ENCODE measurements at regions not wholly inside any gene's neighbourhood (a gene's known extent, or its start where the extent isn't known, plus 50 kb on each side); places are given as distances from the start of the nearest gene placed in this dataset.

DNA sequence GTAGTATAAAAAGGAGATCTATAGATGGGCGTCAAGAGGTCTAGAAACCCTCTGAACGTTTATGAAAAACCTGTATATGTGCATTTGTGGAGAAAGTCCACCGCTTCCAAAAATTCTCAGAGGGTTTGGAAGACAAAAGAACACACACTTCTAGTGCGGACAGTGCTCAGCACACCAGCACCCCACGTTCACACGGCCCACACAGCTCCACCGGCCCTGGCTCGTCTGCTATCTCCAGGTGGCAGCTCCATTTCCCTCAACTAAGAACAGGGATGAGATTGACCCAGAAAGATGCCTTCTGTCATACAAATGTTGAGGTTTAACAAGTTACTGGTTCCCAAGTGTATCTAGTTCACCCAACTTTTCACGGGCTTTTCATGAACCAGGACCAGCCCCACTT is 255.1 kb downstream of the NR2F1-AS1 start:
- Histone ChIP-seq H3K9ac (ENCODE audit: low read length) (no peak overlapping the region), H2BK5ac (ENCODE audit: low read depth, low read length, poor library complexity) (no peak overlapping the region), H3K9me3 (ENCODE audit: insufficient read depth, low read depth, low read length) (no peaks in the 10 kb centered on the region), H3K27ac (ENCODE audit: low read depth, low read length) (no peak overlapping the region), H3K27me3 (ENCODE audit: insufficient read depth, low read length) (no peaks in the 10 kb centered on the region), H3K4me2 (ENCODE audit: low read length) (no peak overlapping the region), H3K18ac (ENCODE audit: low read length) (no peak overlapping the region), H3K79me2 (ENCODE audit: control insufficient read depth, insufficient read depth, low read length, poor library complexity) (no peaks in the 10 kb centered on the region), H2AK5ac (ENCODE audit: low read length) (no peak overlapping the region), H3K14ac (ENCODE audit: low read length) (no peak overlapping the region), H3K4ac (ENCODE audit: low read depth, low read length) (no peak overlapping the region), H4K8ac (ENCODE audit: low read depth, low read length) (no peak overlapping the region), H2BK12ac (ENCODE audit: low read length) (no peak overlapping the region), H3K4me1 (ENCODE audit: control insufficient read depth in 1 of 2, insufficient read depth in 2 of 2, low read length in 2 of 2) (no peaks in the 10 kb centered on the region), H4K91ac (ENCODE audit: low read depth, low read length) (no peak overlapping the region), H2BK120ac (ENCODE audit: insufficient read depth, low read length, poor library complexity) (no peak overlapping the region), H3K79me1 (ENCODE audit: low read length) (no peaks in the 10 kb centered on the region), H3K23ac (ENCODE audit: low read length) (no peak overlapping the region), H4K12ac (ENCODE audit: low read depth, low read length) (no peak overlapping the region), H3K36me3 (ENCODE audit: control insufficient read depth in 1 of 2, insufficient read depth in 2 of 2, low read length in 2 of 2) (no peaks in the 10 kb centered on the region), H2AFZ (ENCODE audit: insufficient read depth, low read length, poor library complexity) (no peak overlapping the region), H3K4me3 (ENCODE audit: low read depth, low read length) (no peak overlapping the region)
- no CpG with 5 or more reads among the region's 9 CpGs for WGBS (ENCODE audit: extremely low coverage, insufficient coverage, insufficient read length)
- DNase-seq: no peak

DNA sequence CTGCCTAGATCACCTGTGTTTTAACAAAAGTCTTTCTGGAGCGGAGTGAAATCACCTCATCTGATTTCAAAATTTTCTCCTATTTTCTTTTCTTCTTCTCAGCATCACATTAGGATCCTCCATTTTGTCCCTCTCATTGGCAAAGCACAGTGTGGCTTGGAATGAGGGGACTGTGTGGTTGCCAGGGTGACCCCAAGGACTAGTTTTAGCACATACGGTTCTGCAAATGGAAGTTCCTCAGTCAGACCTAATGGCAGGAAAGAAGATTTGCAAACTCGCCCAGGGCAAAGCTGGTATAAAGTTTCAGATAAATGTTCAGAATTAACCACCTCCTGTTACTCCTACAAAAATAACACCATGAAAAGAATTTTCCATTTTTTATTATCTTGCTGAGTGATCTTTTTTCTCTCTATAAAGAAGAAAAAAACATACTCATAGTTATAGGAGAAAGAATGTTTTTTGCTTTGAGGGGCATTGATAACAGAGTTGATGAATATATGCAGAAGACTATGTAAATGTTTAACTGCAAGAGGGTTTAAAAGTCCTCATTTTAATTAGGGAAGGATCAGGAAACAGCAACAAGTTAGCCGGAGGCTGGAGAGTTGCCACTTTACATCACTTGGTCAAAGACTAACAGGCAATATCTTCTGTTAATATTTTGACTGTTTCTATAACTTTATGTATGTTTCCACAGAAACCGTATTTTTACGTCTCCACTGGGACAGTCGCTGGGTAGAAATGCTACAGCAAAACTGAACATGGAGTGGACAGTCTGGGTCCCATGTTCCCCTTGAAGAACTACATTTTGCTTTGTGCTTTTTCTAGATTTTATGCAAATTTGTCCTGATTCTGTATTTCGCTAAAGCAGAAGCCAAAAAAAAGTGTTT is 257.8 kb downstream of the NR2F1-AS1 start:
- Histone ChIP-seq H4K8ac (ENCODE audit: low read depth, low read length) (no peak overlapping the region), H3K14ac (ENCODE audit: low read length) (no peak overlapping the region), H3K4me1 (ENCODE audit: control insufficient read depth in 1 of 2, insufficient read depth in 2 of 2, low read length in 2 of 2) (no peaks in the 10 kb centered on the region), H3K27ac (ENCODE audit: low read depth, low read length) (no peak overlapping the region), H3K79me2 (ENCODE audit: control insufficient read depth, insufficient read depth, low read length, poor library complexity) (no peaks in the 10 kb centered on the region), H3K18ac (ENCODE audit: low read length) (no peak overlapping the region), H2BK5ac (ENCODE audit: low read depth, low read length, poor library complexity) (no peak overlapping the region), H2AK5ac (ENCODE audit: low read length) (no peak overlapping the region), H2AFZ (ENCODE audit: insufficient read depth, low read length, poor library complexity) (no peak overlapping the region), H2BK12ac (ENCODE audit: low read length) (no peak overlapping the region), H3K9me3 (ENCODE audit: insufficient read depth, low read depth, low read length) (no peaks in the 10 kb centered on the region), H4K12ac (ENCODE audit: low read depth, low read length) (no peak overlapping the region), H3K23ac (ENCODE audit: low read length) (no peak overlapping the region), H4K91ac (ENCODE audit: low read depth, low read length) (no peak overlapping the region), H3K36me3 (ENCODE audit: control insufficient read depth in 1 of 2, insufficient read depth in 2 of 2, low read length in 2 of 2) (no peaks in the 10 kb centered on the region), H3K4me2 (ENCODE audit: low read length) (no peak overlapping the region), H3K4me3 (ENCODE audit: low read depth, low read length) (no peak overlapping the region), H3K4ac (ENCODE audit: low read depth, low read length) (no peak overlapping the region), H3K79me1 (ENCODE audit: low read length) (no peaks in the 10 kb centered on the region), H3K27me3 (ENCODE audit: insufficient read depth, low read length) (no peaks in the 10 kb centered on the region), H2BK120ac (ENCODE audit: insufficient read depth, low read length, poor library complexity) (no peak overlapping the region), H3K9ac (ENCODE audit: low read length) (no peak overlapping the region)
- no CpG with 5 or more reads among the region's 8 CpGs for WGBS (ENCODE audit: extremely low coverage, insufficient coverage, insufficient read length)
- no peak for DNase-seq

- no CpG with 5 or more reads among the region's 3 CpGs for WGBS (ENCODE audit: extremely low coverage, insufficient coverage, insufficient read length)
Observed at GRCh38 chr5:93320920-93321445, 260.0 kb downstream of the NR2F1-AS1 start.

DNA sequence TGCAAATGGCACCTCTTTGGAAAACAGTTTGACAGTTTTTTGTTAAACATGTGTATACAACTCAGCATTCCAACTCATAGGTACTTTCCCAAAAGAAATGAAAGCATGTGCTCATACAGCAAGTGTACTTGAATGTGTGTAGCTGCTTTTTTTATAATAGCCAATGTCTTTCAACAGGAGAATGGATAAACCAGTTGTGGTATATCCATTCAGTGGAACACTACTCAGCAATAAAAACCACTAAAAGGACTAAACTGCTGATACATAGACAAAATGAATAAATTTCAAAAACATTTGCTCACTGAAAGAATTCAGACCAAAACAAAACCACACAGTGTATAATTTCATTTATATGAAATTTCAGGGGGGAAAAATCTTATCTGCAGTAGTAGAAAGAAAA is 267.3 kb downstream of the NR2F1-AS1 start:
- no peak overlapping the region for H3K9ac ChIP-seq (ENCODE audit: low read length)
- DNase-seq: no peak
- no peak overlapping the region for H3K18ac ChIP-seq (ENCODE audit: low read length)
- no peak overlapping the region for H3K23ac ChIP-seq (ENCODE audit: low read length)
- no peaks in the 10 kb centered on the region for H3K9me3 ChIP-seq (ENCODE audit: insufficient read depth, low read depth, low read length)
- H4K91ac ChIP-seq (ENCODE audit: low read depth, low read length): no peak overlapping the region
- no peak overlapping the region for H2AK5ac ChIP-seq (ENCODE audit: low read length)
- no peaks in the 10 kb centered on the region for H3K27me3 ChIP-seq (ENCODE audit: insufficient read depth, low read length)
- H3K79me2 ChIP-seq (ENCODE audit: control insufficient read depth, insufficient read depth, low read length, poor library complexity): no peaks in the 10 kb centered on the region
- no peak overlapping the region for H2BK12ac ChIP-seq (ENCODE audit: low read length)
- H2BK120ac ChIP-seq (ENCODE audit: insufficient read depth, low read length, poor library complexity): no peak overlapping the region
- no peak overlapping the region for H3K14ac ChIP-seq (ENCODE audit: low read length)
- no peak overlapping the region for H3K4me2 ChIP-seq (ENCODE audit: low read length)
- no peaks in the 10 kb centered on the region for H3K36me3 ChIP-seq (ENCODE audit: control insufficient read depth in 1 of 2, insufficient read depth in 2 of 2, low read length in 2 of 2)
- H4K12ac ChIP-seq (ENCODE audit: low read depth, low read length): no peak overlapping the region
- H3K27ac ChIP-seq (ENCODE audit: low read depth, low read length): no peak overlapping the region
- no peak overlapping the region for H3K4me3 ChIP-seq (ENCODE audit: low read depth, low read length)
- H2AFZ ChIP-seq (ENCODE audit: insufficient read depth, low read length, poor library complexity): no peak overlapping the region
- H4K8ac ChIP-seq (ENCODE audit: low read depth, low read length): no peak overlapping the region
- H3K4me1 ChIP-seq (ENCODE audit: control insufficient read depth in 1 of 2, insufficient read depth in 2 of 2, low read length in 2 of 2): no peaks in the 10 kb centered on the region
- no peak overlapping the region for H2BK5ac ChIP-seq (ENCODE audit: low read depth, low read length, poor library complexity)
- H3K79me1 ChIP-seq (ENCODE audit: low read length): no peaks in the 10 kb centered on the region
- no peak overlapping the region for H3K4ac ChIP-seq (ENCODE audit: low read depth, low read length)

More at GRCh38 chr5:93320920-93321445, 260.0 kb downstream of the NR2F1-AS1 start:
- H3K79me2 ChIP-seq (ENCODE audit: control insufficient read depth, insufficient read depth, low read length, poor library complexity): no peaks in the 10 kb centered on the region
- H3K14ac ChIP-seq (ENCODE audit: low read length): no peak overlapping the region
- no peak overlapping the region for H2BK120ac ChIP-seq (ENCODE audit: insufficient read depth, low read length, poor library complexity)
- no peak overlapping the region for H3K4me3 ChIP-seq (ENCODE audit: low read depth, low read length)
- DNase-seq: no peak
- no peaks in the 10 kb centered on the region for H3K27me3 ChIP-seq (ENCODE audit: insufficient read depth, low read length)
- no peak overlapping the region for H2AK5ac ChIP-seq (ENCODE audit: low read length)
- no peak overlapping the region for H3K23ac ChIP-seq (ENCODE audit: low read length)
- no peak overlapping the region for H4K91ac ChIP-seq (ENCODE audit: low read depth, low read length)
- no peak overlapping the region for H3K4me2 ChIP-seq (ENCODE audit: low read length)
- H3K27ac ChIP-seq (ENCODE audit: low read depth, low read length): no peak overlapping the region
- no peaks in the 10 kb centered on the region for H3K36me3 ChIP-seq (ENCODE audit: control insufficient read depth in 1 of 2, insufficient read depth in 2 of 2, low read length in 2 of 2)
- H2BK5ac ChIP-seq (ENCODE audit: low read depth, low read length, poor library complexity): no peak overlapping the region
- no peaks in the 10 kb centered on the region for H3K4me1 ChIP-seq (ENCODE audit: control insufficient read depth in 1 of 2, insufficient read depth in 2 of 2, low read length in 2 of 2)
- H3K18ac ChIP-seq (ENCODE audit: low read length): no peak overlapping the region
- no peak overlapping the region for H2BK12ac ChIP-seq (ENCODE audit: low read length)
- no peak overlapping the region for H2AFZ ChIP-seq (ENCODE audit: insufficient read depth, low read length, poor library complexity)
- no peaks in the 10 kb centered on the region for H3K9me3 ChIP-seq (ENCODE audit: insufficient read depth, low read depth, low read length)
- H3K79me1 ChIP-seq (ENCODE audit: low read length): no peaks in the 10 kb centered on the region
- H4K8ac ChIP-seq (ENCODE audit: low read depth, low read length): no peak overlapping the region
- no peak overlapping the region for H3K9ac ChIP-seq (ENCODE audit: low read length)
- H4K12ac ChIP-seq (ENCODE audit: low read depth, low read length): no peak overlapping the region
- no peak overlapping the region for H3K4ac ChIP-seq (ENCODE audit: low read depth, low read length)
